AG10803 (cell line): ENCODE measurements at regions not wholly inside any gene's neighbourhood (a gene's known extent, or its start where the extent isn't known, plus 50 kb on each side); places are given as distances from the start of the nearest gene placed in this dataset.

ENCODE experiments used
- DNase-seq: peaks from one replicate; pipeline ENCODE4 v3.0.0; 2010; ENCODE audit warnings: low read depth
- H3K4me3 ChIP-seq: 2 replicates; pipeline ENCODE4 v1.5.1; 2011; ENCODE audit warnings: mild to moderate bottlenecking, low read length, control low read depth
- CTCF ChIP-seq: conservative IDR thresholded peaks from 2 replicates; pipeline ENCODE4 v1.5.1; 2011; ENCODE audit warnings: mild to moderate bottlenecking, low read length, control low read depth, inconsistent platforms

- DNase-seq, result peak; percentile 31
- no peak for TF ChIP-seq CTCF
- no peak overlapping the region for H3K4me3 ChIP-seq
Measured at GRCh38 chr6:134850721-134851305, 99.1 kb downstream of the ALDH8A1 start.

- no peak overlapping the region for H3K4me3 ChIP-seq
- no peak for TF ChIP-seq CTCF
- DNase-seq, result no peak
Measured at GRCh38 chr6:134849920-134850447, 99.9 kb downstream of the ALDH8A1 start.

- H3K4me3 ChIP-seq, result no peak overlapping the region
- TF ChIP-seq CTCF, result no peak
Measured at GRCh38 chr6:134848076-134848475, 101.8 kb downstream of the ALDH8A1 start.

GRCh38 chr6:134846865-134847264 is 103.0 kb downstream of the ALDH8A1 start:
- TF ChIP-seq CTCF, result no peak
- H3K4me3 ChIP-seq, result no peak overlapping the region
- DNase-seq, result no peak

More at GRCh38 chr6:134848076-134848475, 101.8 kb downstream of the ALDH8A1 start:
- no peak for DNase-seq

GRCh38 chr6:134846031-134846430 is 103.9 kb downstream of the ALDH8A1 start:
- H3K4me3 ChIP-seq, result no peak overlapping the region
- TF ChIP-seq CTCF, result no peak
- DNase-seq, result no peak

- TF ChIP-seq CTCF, result no peak
- no peak overlapping the region for H3K4me3 ChIP-seq
- DNase-seq, result no peak
Measured at GRCh38 chr6:134844120-134844519, 105.8 kb downstream of the ALDH8A1 start.

- H3K4me3 ChIP-seq, result no peak overlapping the region
- TF ChIP-seq CTCF, result no peak
- no peak for DNase-seq
Measured at GRCh38 chr6:134840086-134840867, 109.6 kb downstream of the ALDH8A1 start.
